ENCODE measurements at regions not wholly inside any gene's neighbourhood (a gene's known extent, or its start where the extent isn't known, plus 50 kb on each side); places are given as distances from the start of the nearest gene placed in this dataset.

DNA sequence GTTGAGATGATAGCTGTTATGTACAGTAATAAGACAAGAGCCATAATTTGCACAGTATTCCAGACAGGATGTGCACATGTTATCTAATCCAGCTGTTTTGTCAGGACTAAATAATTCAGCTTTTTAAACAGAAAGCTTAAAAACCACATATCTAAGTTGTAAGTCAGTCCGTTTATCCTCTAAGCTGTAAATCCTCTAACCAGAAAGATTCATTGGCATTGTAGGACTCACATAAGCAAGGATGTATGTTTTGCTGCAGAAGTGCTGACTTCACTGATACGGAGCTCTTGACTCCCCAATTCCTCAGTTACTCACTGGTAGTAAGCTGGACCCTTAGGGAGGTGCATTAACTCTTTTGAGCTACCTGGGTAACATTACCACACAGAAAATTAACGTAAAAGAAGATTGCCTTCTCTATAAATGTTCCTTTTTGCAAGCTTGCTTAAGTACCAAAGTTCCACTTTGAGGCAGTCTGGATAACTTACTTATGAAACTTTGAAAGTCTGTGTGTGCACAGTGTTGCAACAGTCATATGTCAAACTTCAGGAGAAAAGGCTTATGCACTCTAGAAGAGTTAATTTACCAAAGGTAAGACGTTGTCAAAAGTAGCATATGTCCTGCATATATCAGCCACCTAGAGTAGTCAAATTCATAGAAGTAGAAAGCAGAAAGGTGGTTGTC lies 58.3 kb upstream of the MAGEB2 start:
- WGBS, 2 donors, result 75 to 77% methylated on average over 4 of the region's 4 CpGs
- Histone ChIP-seq H3K4me1 (no peaks in the 10 kb centered on the region), H3K27ac (no peak overlapping the region), H3K4me3 (replicated peaks in 1 of 3) (no peak overlapping the region), H3K36me3 (no peaks in the 10 kb centered on the region), H3K27me3 (no peaks in the 10 kb centered on the region), H3K9me3 (no peaks in the 10 kb centered on the region)
- intact Hi-C loops (cut with DNase I), result no loop called here
- TF ChIP-seq POLR2A (IDR thresholded peaks at IDR 0.05), result no peak
- no peak for TF ChIP-seq CTCF (IDR thresholded peaks at IDR 0.05)
- no peak for DNase-seq

DNA sequence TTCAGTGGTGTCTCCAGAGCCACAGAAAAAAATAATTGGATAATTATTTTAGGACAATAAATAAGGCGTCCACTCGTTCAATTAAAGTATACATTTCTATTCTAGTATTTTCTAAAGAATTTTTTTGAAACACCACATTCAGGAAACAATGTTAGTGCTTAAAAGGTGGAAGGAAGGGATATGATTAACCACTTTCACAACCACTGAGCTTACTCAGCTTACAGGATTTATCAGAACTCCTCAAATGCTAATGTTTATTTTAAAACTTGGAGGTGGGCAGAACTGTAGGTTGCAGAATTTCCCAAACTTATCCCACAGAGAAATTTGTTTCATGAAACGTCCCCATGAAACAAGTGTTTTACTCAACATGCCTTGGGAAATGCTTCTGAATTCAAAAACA lies 54.3 kb upstream of the MAGEB2 start:
- no peaks in the 10 kb centered on the region for H3K9me3 ChIP-seq
- DNase-seq, result no peak
- WGBS, 2 donors, result 79 to 83% methylated on average over 3 of the region's 3 CpGs
- H3K27me3 ChIP-seq, result no peaks in the 10 kb centered on the region
- no peak overlapping the region for H3K27ac ChIP-seq
- H3K4me3 ChIP-seq (replicated peaks in 1 of 3), result no peak overlapping the region
- TF ChIP-seq CTCF (IDR thresholded peaks at IDR 0.05), result no peak
- no peak for TF ChIP-seq POLR2A (IDR thresholded peaks at IDR 0.05)
- no peaks in the 10 kb centered on the region for H3K4me1 ChIP-seq
- no peaks in the 10 kb centered on the region for H3K36me3 ChIP-seq
- intact Hi-C loops (cut with DNase I), result no loop called here

Measured in thyroid gland (tissue), 4 donors.